A549 (cell line): ENCODE measurements at regions not wholly inside any gene's neighbourhood (a gene's known extent, or its start where the extent isn't known, plus 50 kb on each side); places are given as distances from the start of the nearest gene placed in this dataset.

ENCODE experiments used
- ATAC-seq, 2 experiments: fragments of 200-7000 bp in 1 of 2; fragments of >200 bp in 1 of 2; cut with Nextera tagmentation in 1 of 2; cut with Tn5 transposase in 1 of 2; 3 replicates each; pipeline versions ENCODE4 v1.8.0 to v1.9.1; 2018 to 2020; ENCODE audit warnings: mild to moderate bottlenecking in 1 of 2, moderate library complexity in 1 of 2
- CTCF ChIA-PET: fragments of 300-600 bp; sonication (Branson Sonifier 250); formaldehyde crosslinking; extraction: SDS; loops from one replicate; lab custom pipeline; 2021; ENCODE audit warnings: antibody characterized with exemption, inconsistent platforms; lab: Yijun Ruan, JAX
- POLR2A ChIA-PET: fragments of 350-600 bp; formaldehyde crosslinking; extraction: SDS; loops from one replicate; lab custom pipeline; 2021; ENCODE audit warnings: antibody characterized with exemption, inconsistent platforms; lab: Yijun Ruan, JAX
- DNase-seq, 2 experiments: peaks; one replicate each; pipeline versions ENCODE4 v3.0.0 to v3.0.0-alpha.2; 2011 to 2016; ENCODE audit warnings: low read depth in 1 of 2, low spot score in 1 of 2
- FAIRE-seq: peaks from 2 replicates; lab custom pipeline; 2011; peaks lifted over from hg19 to GRCh38; lab: Jason Lieb, UNC
- H3K27ac ChIP-seq, 2 experiments: fragments of >200 bp; sonication (Bioruptor Twin); formaldehyde crosslinking; 3 replicates each; pipeline ENCODE4 v1.5.1; 2016 to 2017
- H3K4me1 ChIP-seq: fragments of >200 bp; sonication (Bioruptor Twin); formaldehyde crosslinking; 3 replicates; pipeline ENCODE4 v1.6.1; 2016
- H3K4me2 ChIP-seq: fragments of >200 bp; sonication (Bioruptor Twin); formaldehyde crosslinking; 3 replicates; pipeline ENCODE4 v1.6.1; 2016
- H3K4me3 ChIP-seq: fragments of >200 bp; sonication (Bioruptor Twin); formaldehyde crosslinking; 3 replicates; pipeline ENCODE4 v1.5.1; 2016
- H3K9me3 ChIP-seq: fragments of >200 bp; sonication (Bioruptor Twin); formaldehyde crosslinking; 3 replicates; pipeline ENCODE4 v1.6.1; 2016
- CEBPB ChIP-seq, 2 experiments: fragments of >200 bp in 1 of 2; sonication (Bioruptor Twin) in 1 of 2; formaldehyde crosslinking in 1 of 2; IDR thresholded peaks; 2 replicates each; pipeline ENCODE4 v1.6.1; 2012 to 2016
- E2F6 ChIP-seq: IDR thresholded peaks from 2 replicates; pipeline ENCODE4 v1.6.1; 2012; ENCODE audit warnings: low read depth, borderline replicate concordance
- EHF ChIP-seq: fragments of 250-450 bp; sonication (Bioruptor Pico); IDR thresholded peaks from 2 replicates; pipeline ENCODE4 v1.5.0; 2020; ENCODE audit warnings: mild to moderate bottlenecking
- EHMT2 ChIP-seq: fragments of 200-600 bp; sonication (generic); IDR thresholded peaks from 2 replicates; pipeline ENCODE4 v1.6.1; 2016; ENCODE audit warnings: antibody characterized with exemption, low read depth, mild to moderate bottlenecking, moderate library complexity
- ESRRA ChIP-seq: fragments of 150-350 bp; IDR thresholded peaks from 2 replicates; pipeline ENCODE4 v1.6.1; 2014; ENCODE audit warnings: mild to moderate bottlenecking, low read length, borderline replicate concordance
- FOSL2 ChIP-seq, 2 experiments: fragments of 450-650 bp in 1 of 2; fragments of >200 bp in 1 of 2; sonication (Bioruptor Twin) in 1 of 2; formaldehyde crosslinking; IDR thresholded peaks; 2 replicates each; pipeline versions ENCODE4 v1.5.0 to v1.6.1; 2016 to 2020; ENCODE audit warnings: mild to moderate bottlenecking in 1 of 2, moderate library complexity in 1 of 2
- GATA3 ChIP-seq: IDR thresholded peaks from 2 replicates; pipeline ENCODE4 v1.6.1; 2012; ENCODE audit warnings: borderline replicate concordance
- HDAC2 ChIP-seq: fragments of 200-600 bp; sonication (generic); IDR thresholded peaks from 2 replicates; pipeline ENCODE4 v1.6.1; 2016
- HOXB5 ChIP-seq: fragments of 250-450 bp; sonication (Bioruptor Pico); IDR thresholded peaks from 2 replicates; pipeline ENCODE4 v1.5.0; 2020; ENCODE audit warnings: mild to moderate bottlenecking, moderate library complexity
- JUN ChIP-seq, 2 experiments: fragments of >200 bp; sonication (Bioruptor Twin); formaldehyde crosslinking; IDR thresholded peaks; 2 replicates in 1 of 2; 3 replicates in 1 of 2; pipeline ENCODE4 v1.6.1; 2016 to 2017
- KDM1A ChIP-seq: fragments of 200-600 bp; sonication (generic); IDR thresholded peaks from 2 replicates; pipeline ENCODE4 v1.6.1; 2016; ENCODE audit warnings: low read depth, mild to moderate bottlenecking
- KDM5A ChIP-seq: fragments of 200-600 bp; sonication (generic); IDR thresholded peaks from 2 replicates; pipeline ENCODE4 v1.6.1; 2016; ENCODE audit warnings: antibody characterized with exemption, mild to moderate bottlenecking
- MAFK ChIP-seq: fragments of 450-650 bp; IDR thresholded peaks from 2 replicates; pipeline ENCODE4 v1.6.1; 2014; ENCODE audit not compliant: partially characterized antibody
- PHF8 ChIP-seq: fragments of 200-600 bp; sonication (generic); IDR thresholded peaks from 2 replicates; pipeline ENCODE4 v1.6.1; 2016; ENCODE audit warnings: low read depth, mild to moderate bottlenecking, antibody characterized with exemption, moderate library complexity, borderline replicate concordance
- RAD21 ChIP-seq, 2 experiments: fragments of >200 bp in 1 of 2; sonication (Bioruptor Twin) in 1 of 2; formaldehyde crosslinking in 1 of 2; IDR thresholded peaks in 1 of 2; conservative IDR thresholded peaks in 1 of 2; 2 replicates in 1 of 2; 3 replicates in 1 of 2; pipeline ENCODE4 v1.6.1; 2012 to 2018; ENCODE audit warnings: inconsistent platforms in 1 of 2
- REST ChIP-seq: fragments of 200-600 bp; sonication (generic); IDR thresholded peaks from 2 replicates; pipeline ENCODE4 v1.6.1; 2016; ENCODE audit warnings: antibody characterized with exemption, mild to moderate bottlenecking, moderate library complexity
- RFX5 ChIP-seq: fragments of 450-650 bp; IDR thresholded peaks from 2 replicates; pipeline ENCODE4 v1.7.1; 2014; ENCODE audit warnings: antibody characterized with exemption, mild to moderate bottlenecking, moderate library complexity
- TFCP2L1 ChIP-seq: fragments of 250-450 bp; sonication (Bioruptor Pico); IDR thresholded peaks from 2 replicates; pipeline ENCODE4 v1.5.0; 2021; ENCODE audit warnings: mild to moderate bottlenecking
- TP53 ChIP-seq: fragments of 250-450 bp; sonication (Bioruptor Pico); IDR thresholded peaks from 2 replicates; pipeline ENCODE4 v1.5.0; 2021; ENCODE audit warnings: mild to moderate bottlenecking, moderate library complexity
- USF2 ChIP-seq: fragments of 450-650 bp; IDR thresholded peaks from 2 replicates; pipeline ENCODE4 v1.6.1; 2014; ENCODE audit warnings: antibody characterized with exemption
- ZNF302 ChIP-seq: fragments of 250-450 bp; sonication (Bioruptor Pico); IDR thresholded peaks from 2 replicates; pipeline ENCODE4 v1.9.0; 2021; ENCODE audit warnings: inconsistent platforms, mild to moderate bottlenecking, moderate library complexity
- WGBS: methylation state at CpG from one replicate; pipeline ENCODE4 v1.1.6; 2017; ENCODE audit errors: missing lambda C conversion rate; 5-methylcytosine and 5-hydroxymethylcytosine counted together
- TF ChIP-seq, protein P1 (sequence below): IDR thresholded peaks from 2 replicates; pipeline ENCODE4 v1.6.1; 2012
- TF ChIP-seq, protein P2 (sequence below): fragments of >200 bp; sonication (Bioruptor Twin); formaldehyde crosslinking; IDR thresholded peaks from 3 replicates; pipeline ENCODE4 v1.5.1; 2016

DNA sequence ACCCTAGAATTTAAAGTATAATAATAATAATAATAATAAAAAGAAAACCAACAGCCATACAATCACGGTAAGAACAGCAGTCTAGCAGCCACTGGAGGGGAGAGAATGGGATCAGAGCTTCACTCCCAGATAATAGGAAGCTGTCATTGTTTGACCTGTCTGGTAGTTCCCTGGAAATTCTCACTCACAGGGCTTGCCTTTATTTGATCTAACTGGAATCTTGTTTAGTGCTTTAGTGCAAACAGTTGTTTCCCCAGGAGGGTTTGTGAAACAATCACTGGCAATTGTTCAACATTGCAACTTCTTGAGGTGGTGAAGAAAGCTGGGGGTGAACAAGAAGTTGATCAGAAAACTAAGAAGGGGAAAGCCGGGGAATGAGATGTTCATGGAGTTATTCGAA lies 68.7 kb upstream of the PTCSC3 start:
- ChIA-PET POLR2A (no interaction called here), CTCF (no interaction called here)
- DNase-seq, result no peak
- no peak for FAIRE-seq
- Histone ChIP-seq H3K4me2 (no peak overlapping the region), H3K4me3 (no peak overlapping the region), H3K27ac (no peak overlapping the region), H3K9me3 (no peaks in the 10 kb centered on the region), H3K4me1 (no peaks in the 10 kb centered on the region)
- TF ChIP-seq MAFK, result no peak
- TF ChIP-seq EHF (CRISPR knock-in tag), result no peak
- TF ChIP-seq HDAC2, result no peak
- no peak for TF ChIP-seq JUN (IDR thresholded peaks at IDR 0.05)
- no peak for TF ChIP-seq FOSL2 (IDR thresholded peaks at IDR 0.05)
- no peak for TF ChIP-seq FOSL2 (CRISPR knock-in tag; IDR thresholded peaks at IDR 0.05)
- no peak for TF ChIP-seq KDM5A
- no peak for TF ChIP-seq ZNF302 (CRISPR knock-in tag)
- no peak for TF ChIP-seq GATA3
- no peak for TF ChIP-seq EHMT2
- no peak for TF ChIP-seq CEBPB (IDR thresholded peaks at IDR 0.05)
- TF ChIP-seq TFCP2L1 (CRISPR knock-in tag), result no peak
- TF ChIP-seq, protein P1, sequence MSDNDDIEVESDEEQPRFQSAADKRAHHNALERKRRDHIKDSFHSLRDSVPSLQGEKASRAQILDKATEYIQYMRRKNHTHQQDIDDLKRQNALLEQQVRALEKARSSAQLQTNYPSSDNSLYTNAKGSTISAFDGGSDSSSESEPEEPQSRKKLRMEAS, result no peak
- no peak for TF ChIP-seq RAD21 (conservative IDR thresholded peaks at IDR 0.05 in 1 of 2, IDR thresholded peaks at IDR 0.05 in 1 of 2)
- ATAC-seq, result no peak
- WGBS, result 42% methylated on average over 3 of the region's 3 CpGs

- H3K4me1 ChIP-seq, result no peaks in the 10 kb centered on the region
- no peak for TF ChIP-seq USF2
- TF ChIP-seq ESRRA, result no peak
- TF ChIP-seq EHMT2, result no peak
- TF ChIP-seq, protein P1, result no peak
- TF ChIP-seq FOSL2 (IDR thresholded peaks at IDR 0.05), result no peak
- TF ChIP-seq FOSL2 (CRISPR knock-in tag; IDR thresholded peaks at IDR 0.05), result no peak
- TF ChIP-seq PHF8, result no peak
- TF ChIP-seq TP53 (CRISPR knock-in tag), result no peak
- TF ChIP-seq REST, result no peak
- no peak for TF ChIP-seq E2F6
- TF ChIP-seq, protein P2, sequence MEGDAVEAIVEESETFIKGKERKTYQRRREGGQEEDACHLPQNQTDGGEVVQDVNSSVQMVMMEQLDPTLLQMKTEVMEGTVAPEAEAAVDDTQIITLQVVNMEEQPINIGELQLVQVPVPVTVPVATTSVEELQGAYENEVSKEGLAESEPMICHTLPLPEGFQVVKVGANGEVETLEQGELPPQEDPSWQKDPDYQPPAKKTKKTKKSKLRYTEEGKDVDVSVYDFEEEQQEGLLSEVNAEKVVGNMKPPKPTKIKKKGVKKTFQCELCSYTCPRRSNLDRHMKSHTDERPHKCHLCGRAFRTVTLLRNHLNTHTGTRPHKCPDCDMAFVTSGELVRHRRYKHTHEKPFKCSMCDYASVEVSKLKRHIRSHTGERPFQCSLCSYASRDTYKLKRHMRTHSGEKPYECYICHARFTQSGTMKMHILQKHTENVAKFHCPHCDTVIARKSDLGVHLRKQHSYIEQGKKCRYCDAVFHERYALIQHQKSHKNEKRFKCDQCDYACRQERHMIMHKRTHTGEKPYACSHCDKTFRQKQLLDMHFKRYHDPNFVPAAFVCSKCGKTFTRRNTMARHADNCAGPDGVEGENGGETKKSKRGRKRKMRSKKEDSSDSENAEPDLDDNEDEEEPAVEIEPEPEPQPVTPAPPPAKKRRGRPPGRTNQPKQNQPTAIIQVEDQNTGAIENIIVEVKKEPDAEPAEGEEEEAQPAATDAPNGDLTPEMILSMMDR, result no peak
- no peak for TF ChIP-seq KDM1A
- no peak for TF ChIP-seq HOXB5 (CRISPR knock-in tag)
- no peak for TF ChIP-seq TFCP2L1 (CRISPR knock-in tag)
- TF ChIP-seq HDAC2, result no peak
- no peak for TF ChIP-seq RFX5
- no peak for ATAC-seq
- no peak for FAIRE-seq
- no peaks in the 10 kb centered on the region for H3K9me3 ChIP-seq
- H3K4me2 ChIP-seq, result no peak overlapping the region
- ChIA-PET POLR2A (no interaction called here), CTCF (interaction anchor here (1.0 kb wide), 1 partner anchor 11 kb away, joined by 3 read pairs; no protein-coding TSS in a partner anchor)
- no peak for DNase-seq
- 4% methylated on average over 1 of the region's 1 CpG for WGBS
- H3K27ac ChIP-seq, result no peak overlapping the region
- H3K4me3 ChIP-seq, result no peak overlapping the region
These were observed 66.7 kb upstream of the PTCSC3 start for GRCh38 chr14:36243183-36243582.
